ENCODE measurements at regions not wholly inside any gene's neighbourhood (a gene's known extent, or its start where the extent isn't known, plus 50 kb on each side); places are given as distances from the start of the nearest gene placed in this dataset.

GRCh38 chr11:57083641-57084385 is 95.1 kb downstream of the OR5AK2 start:
- TF ChIP-seq, protein P1, sequence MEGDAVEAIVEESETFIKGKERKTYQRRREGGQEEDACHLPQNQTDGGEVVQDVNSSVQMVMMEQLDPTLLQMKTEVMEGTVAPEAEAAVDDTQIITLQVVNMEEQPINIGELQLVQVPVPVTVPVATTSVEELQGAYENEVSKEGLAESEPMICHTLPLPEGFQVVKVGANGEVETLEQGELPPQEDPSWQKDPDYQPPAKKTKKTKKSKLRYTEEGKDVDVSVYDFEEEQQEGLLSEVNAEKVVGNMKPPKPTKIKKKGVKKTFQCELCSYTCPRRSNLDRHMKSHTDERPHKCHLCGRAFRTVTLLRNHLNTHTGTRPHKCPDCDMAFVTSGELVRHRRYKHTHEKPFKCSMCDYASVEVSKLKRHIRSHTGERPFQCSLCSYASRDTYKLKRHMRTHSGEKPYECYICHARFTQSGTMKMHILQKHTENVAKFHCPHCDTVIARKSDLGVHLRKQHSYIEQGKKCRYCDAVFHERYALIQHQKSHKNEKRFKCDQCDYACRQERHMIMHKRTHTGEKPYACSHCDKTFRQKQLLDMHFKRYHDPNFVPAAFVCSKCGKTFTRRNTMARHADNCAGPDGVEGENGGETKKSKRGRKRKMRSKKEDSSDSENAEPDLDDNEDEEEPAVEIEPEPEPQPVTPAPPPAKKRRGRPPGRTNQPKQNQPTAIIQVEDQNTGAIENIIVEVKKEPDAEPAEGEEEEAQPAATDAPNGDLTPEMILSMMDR (IDR thresholded peaks at IDR 0.05; ENCODE audit: low read length) = no peak
- TF ChIP-seq EZH2 (optimal IDR thresholded peaks at IDR 0.05; ENCODE audit: low read depth, low read length) (no peak), EZH2phosphoT487 (IDR thresholded peaks at IDR 0.05; ENCODE audit: low read length) (no peak)

Measured in MM.1S (cell line).